CD4-positive, alpha-beta T cell (primary cell): ENCODE measurements at regions not wholly inside any gene's neighbourhood (a gene's known extent, or its start where the extent isn't known, plus 50 kb on each side); places are given as distances from the start of the nearest gene placed in this dataset.

Experiments used
- ATAC-seq: fragments of 200-7000 bp; cut with Tn5 transposase; one replicate; pipeline ENCODE4 v1.10.0; 2022; ENCODE audit warnings: mild to moderate bottlenecking; ENCODE audit not compliant: poor library complexity
- CTCF ChIA-PET: fragments of 350-600 bp; sonication (Branson Sonifier 250); formaldehyde crosslinking; loops from one replicate; lab custom pipeline; 2021; ENCODE audit warnings: antibody characterized with exemption, inconsistent platforms; lab: Charles Lee
- POLR2A ChIA-PET: fragments of 350-600 bp; sonication (Branson Sonifier 250); formaldehyde crosslinking; loops from one replicate; lab custom pipeline; 2021; ENCODE audit warnings: antibody characterized with exemption, inconsistent platforms; lab: Charles Lee
- DNase-seq, 14 experiments: peaks; one replicate each; pipeline ENCODE4 v3.0.0-alpha.2; 2013 to 2020; ENCODE audit warnings: mixed read lengths in 2 of 14
- H3K27ac ChIP-seq, 2 donors: one replicate each; pipeline versions ENCODE4 v1.5.1 to v1.7.0; 2013; ENCODE audit warnings: low read length in 2 of 2, low read depth in 1 of 2, mild to moderate bottlenecking in 1 of 2
- H3K27me3 ChIP-seq, 2 experiments: 1 replicate in 1 of 2; 2 replicates in 1 of 2; pipeline versions ENCODE4 v1.6.1 to v1.7.0; 2013; ENCODE audit warnings: low read length in 2 of 2, control low read depth in 1 of 2, mild to moderate bottlenecking in 1 of 2, moderate library complexity in 1 of 2; ENCODE audit not compliant: insufficient read depth in 2 of 2, control insufficient read depth in 1 of 2
- H3K36me3 ChIP-seq: one replicate; pipeline ENCODE4 v1.6.1; 2013; ENCODE audit warnings: low read length, control low read depth; ENCODE audit not compliant: insufficient read depth
- H3K4me1 ChIP-seq: one replicate; pipeline ENCODE4 v1.6.1; 2013; ENCODE audit warnings: low read length, control low read depth; ENCODE audit not compliant: insufficient read depth
- H3K4me3 ChIP-seq: one replicate; pipeline ENCODE4 v1.5.1; 2013; ENCODE audit warnings: mild to moderate bottlenecking, low read length, moderate library complexity
- H3K9me3 ChIP-seq, 2 experiments: 1 replicate in 1 of 2; 2 replicates in 1 of 2; pipeline versions ENCODE4 v1.6.1 to v1.7.0; 2013; ENCODE audit warnings: low read length in 2 of 2, mild to moderate bottlenecking in 2 of 2, control low read depth in 1 of 2, moderate library complexity in 1 of 2; ENCODE audit not compliant: control insufficient read depth in 1 of 2, insufficient read depth in 1 of 2
- H3K27ac Mint-ChIP-seq: one replicate; pipeline ENCODE4 v1.8.0; 2020; ENCODE audit warnings: mixed read lengths
- H3K27me3 Mint-ChIP-seq: one replicate; pipeline ENCODE4 v1.8.0; 2021; ENCODE audit warnings: mixed read lengths
- H3K36me3 Mint-ChIP-seq: one replicate; pipeline ENCODE4 v1.8.0; 2021; ENCODE audit warnings: low read depth, mixed read lengths
- H3K4me1 Mint-ChIP-seq: one replicate; pipeline ENCODE4 v1.8.0; 2021; ENCODE audit warnings: low read depth, mixed read lengths
- H3K4me3 Mint-ChIP-seq: one replicate; pipeline ENCODE4 v1.8.0; 2020; ENCODE audit warnings: mild to moderate bottlenecking, mixed read lengths
- H3K9me3 Mint-ChIP-seq: one replicate; pipeline ENCODE4 v1.8.0; 2020; ENCODE audit warnings: mixed read lengths
- CTCF ChIP-seq: fragments of 200-600 bp; IDR thresholded peaks from one replicate; pipeline ENCODE4 v1.8.0; 2022; ENCODE audit warnings: antibody characterized with exemption, mild to moderate bottlenecking
- intact Hi-C, 2 experiments: fragments of 100-400 bp; cut with DNase I in 1 of 2; cut with micrococcal nuclease in 1 of 2; formaldehyde crosslinking; loops; one replicate each; pipeline versions ENCODE4 v1.15.1 to v1.9.0; 2023 to 2025; cut with DNase I, micrococcal nuclease

DNA sequence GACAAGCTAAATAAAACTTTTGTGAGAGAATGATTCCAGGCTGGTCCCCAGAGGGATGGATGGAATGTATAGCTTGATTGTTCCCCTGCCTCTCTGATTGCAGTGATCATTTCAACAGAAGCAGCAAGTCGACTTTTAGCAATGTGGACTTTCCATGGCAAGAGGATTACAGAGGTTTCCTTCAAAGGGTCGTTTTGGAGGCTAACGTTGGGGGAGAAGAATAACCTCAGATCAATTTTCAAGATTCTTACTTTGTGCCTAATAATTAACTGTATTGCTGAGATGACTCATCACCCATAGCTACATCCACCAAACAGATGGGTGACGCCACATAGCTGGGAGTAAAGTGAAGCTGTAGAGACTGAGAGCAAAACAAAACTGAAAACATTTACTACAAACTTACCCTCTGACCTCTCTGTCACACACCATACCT is 79.9 kb downstream of the GTPBP8 start:
- Mint-ChIP-seq H3K4me1 (no peaks in the 10 kb centered on the region), H3K4me3 (no peak overlapping the region), H3K27ac (no peak overlapping the region), H3K27me3 (no peaks in the 10 kb centered on the region), H3K36me3 (peaks cover 35% of the 10 kb centered on the region), H3K9me3 (peaks cover 14% of the 10 kb centered on the region)
- H3K4me1 ChIP-seq, result no peaks in the 10 kb centered on the region
- no peak for TF ChIP-seq CTCF
- intact Hi-C loops, result no loop called here
- H3K36me3 ChIP-seq, result no peaks in the 10 kb centered on the region
- ChIA-PET CTCF (no interaction called here), POLR2A (no interaction called here)
- no peak overlapping the region for H3K4me3 ChIP-seq
- DNase-seq (no peak), ATAC-seq (no peak)
- H3K9me3 ChIP-seq, result peaks cover 0 to 5% of the 10 kb centered on the region in 2 experiments
- H3K27me3 ChIP-seq, result no peaks in the 10 kb centered on the region
- no peak overlapping the region for H3K27ac ChIP-seq

DNA sequence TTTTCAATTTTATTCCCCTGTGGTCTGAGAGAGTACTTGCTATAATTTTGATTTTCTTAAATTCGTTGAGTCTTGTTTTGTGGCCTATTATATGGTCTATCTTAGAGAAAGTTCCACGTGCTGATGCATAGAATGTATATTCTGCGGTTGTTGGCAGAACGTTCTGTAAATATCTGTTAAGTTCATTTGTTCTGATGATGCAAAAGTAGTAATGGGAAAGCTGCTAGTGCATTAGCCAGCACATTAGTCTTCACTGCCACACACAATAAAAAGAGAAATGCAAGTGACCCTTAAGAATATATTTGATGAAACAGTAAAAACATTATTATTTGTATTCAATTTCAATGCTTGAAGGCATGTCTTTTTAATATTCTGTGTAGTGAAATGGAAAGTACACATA is 84.8 kb downstream of the GTPBP8 start:
- no peaks in the 10 kb centered on the region for H3K4me1 ChIP-seq
- ChIA-PET POLR2A (no interaction called here), CTCF (no interaction called here)
- no peak overlapping the region for H3K4me3 ChIP-seq
- Mint-ChIP-seq H3K36me3 (peaks cover 8% of the 10 kb centered on the region), H3K4me3 (no peak overlapping the region), H3K27me3 (no peaks in the 10 kb centered on the region), H3K9me3 (no peaks in the 10 kb centered on the region), H3K4me1 (no peaks in the 10 kb centered on the region), H3K27ac (no peak overlapping the region)
- DNase-seq, result no peak
- intact Hi-C loops, result no loop called here
- no peak for ATAC-seq
- H3K9me3 ChIP-seq, result no peaks in the 10 kb centered on the region
- no peak for TF ChIP-seq CTCF
- no peak overlapping the region for H3K27ac ChIP-seq
- no peaks in the 10 kb centered on the region for H3K36me3 ChIP-seq
- H3K27me3 ChIP-seq, result no peaks in the 10 kb centered on the region

- Histone ChIP-seq H3K27ac (no peak overlapping the region), H3K4me3 (no peak overlapping the region), H3K9me3 (no peaks in the 10 kb centered on the region), H3K36me3 (no peaks in the 10 kb centered on the region), H3K27me3 (no peaks in the 10 kb centered on the region), H3K4me1 (no peaks in the 10 kb centered on the region)
- H3K36me3 Mint-ChIP-seq, result peaks cover 3% of the 10 kb centered on the region
- no peaks in the 10 kb centered on the region for H3K27me3 Mint-ChIP-seq
- DNase-seq, result no peak
- no peak overlapping the region for H3K4me3 Mint-ChIP-seq
- no peak for ATAC-seq
- H3K4me1 Mint-ChIP-seq, result no peaks in the 10 kb centered on the region
- no peak overlapping the region for H3K27ac Mint-ChIP-seq
- ChIA-PET POLR2A (no interaction called here), CTCF (interaction anchor here (0.7 kb wide), 1 partner anchor 15 kb away, joined by 3 read pairs; no protein-coding TSS in a partner anchor)
- TF ChIP-seq CTCF, result no peak
- intact Hi-C loops, result no loop called here
- no peaks in the 10 kb centered on the region for H3K9me3 Mint-ChIP-seq
Measured at GRCh38 chr3:113079218-113079961, 88.6 kb downstream of the GTPBP8 start.
